IPS DF 6.9 (cell line): ENCODE measurements at regions not wholly inside any gene's neighbourhood (a gene's known extent, or its start where the extent isn't known, plus 50 kb on each side); places are given as distances from the start of the nearest gene placed in this dataset.

ENCODE experiments used
- DNase-seq: peaks from one replicate; pipeline ENCODE4 v3.0.0-alpha.2; 2013; ENCODE audit warnings: low read depth, low spot score
- H3K27ac ChIP-seq: one replicate; pipeline ENCODE4 v1.5.1; 2013; ENCODE audit warnings: low read length, control low read depth
- H3K27me3 ChIP-seq: 2 replicates; pipeline ENCODE4 v1.6.1; 2013; ENCODE audit warnings: mild to moderate bottlenecking, low read length; ENCODE audit not compliant: control insufficient read depth, insufficient read depth
- H3K36me3 ChIP-seq: 2 replicates; pipeline ENCODE4 v1.6.1; 2013; ENCODE audit warnings: low read length; ENCODE audit not compliant: control insufficient read depth, insufficient read depth
- H3K4me1 ChIP-seq: 2 replicates; pipeline ENCODE4 v1.6.1; 2013; ENCODE audit warnings: low read length; ENCODE audit not compliant: control insufficient read depth, insufficient read depth
- H3K4me3 ChIP-seq: 2 replicates; pipeline ENCODE4 v1.5.1; 2013; ENCODE audit warnings: mild to moderate bottlenecking, low read length
- H3K9me3 ChIP-seq: 2 replicates; pipeline ENCODE4 v1.6.1; 2013; ENCODE audit warnings: low read length, inconsistent platforms; ENCODE audit not compliant: control insufficient read depth, insufficient read depth
- WGBS: extraction: QIAGEN DNeasy Blood & Tissue Kit; methylation state at CpG from one replicate; pipeline ENCODE4 v1.1.7; 2013; ENCODE audit warnings: mixed read lengths, missing lambda C conversion rate; ENCODE audit not compliant: insufficient read length, insufficient coverage; 5-methylcytosine and 5-hydroxymethylcytosine counted together

DNA sequence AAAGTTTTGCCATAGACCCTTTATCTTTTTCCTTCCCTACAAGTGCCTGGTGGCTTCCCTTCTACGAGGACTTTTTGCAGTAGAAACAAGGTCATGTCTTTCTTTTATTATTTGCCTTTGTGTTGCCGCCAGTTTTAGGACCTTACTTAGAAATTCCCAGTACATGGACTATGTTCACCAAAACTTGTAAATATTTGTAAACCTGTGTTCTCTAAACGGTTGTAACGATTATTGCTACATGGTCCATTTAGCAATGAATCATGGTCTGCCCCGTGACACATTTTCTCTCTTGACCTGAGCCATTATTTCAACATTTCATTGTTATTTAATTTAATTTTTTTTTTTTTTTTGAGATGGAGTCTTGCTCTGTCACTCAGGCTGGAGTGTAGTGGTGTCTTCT, 110.7 kb downstream of the MFAP3L start:
- H3K4me1 ChIP-seq: peaks cover 2% of the 10 kb centered on the region
- no CpG with 5 or more reads among the region's 5 CpGs for WGBS
- H3K36me3 ChIP-seq: no peaks in the 10 kb centered on the region
- no peaks in the 10 kb centered on the region for H3K27me3 ChIP-seq
- no peak for DNase-seq
- no peaks in the 10 kb centered on the region; the same call in 1 of the 2 replicates for H3K9me3 ChIP-seq
- no peak overlapping the region for H3K27ac ChIP-seq
- no peak overlapping the region for H3K4me3 ChIP-seq

DNA sequence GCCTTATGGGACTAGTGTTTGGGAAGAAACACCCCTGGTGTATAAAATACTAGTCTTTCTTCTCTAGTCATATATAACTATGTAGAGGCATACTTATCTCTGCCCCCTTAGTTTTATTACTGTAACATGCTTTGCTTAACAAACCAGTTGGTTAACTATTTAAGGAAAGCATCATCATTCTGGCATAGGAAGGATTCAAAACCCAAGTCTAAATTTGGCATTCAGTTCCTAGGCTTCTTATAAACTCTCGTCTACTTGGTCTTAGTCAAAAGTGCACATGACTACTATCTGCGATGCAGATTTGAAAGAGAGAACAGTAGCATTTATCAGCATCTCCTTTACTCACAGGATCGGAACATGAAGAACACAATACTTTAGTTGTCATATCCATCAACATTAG, 111.3 kb downstream of the MFAP3L start:
- no peaks in the 10 kb centered on the region for H3K27me3 ChIP-seq
- WGBS: no CpG with 5 or more reads among the region's 3 CpGs
- no peaks in the 10 kb centered on the region for H3K36me3 ChIP-seq
- no peak overlapping the region for H3K4me3 ChIP-seq
- DNase-seq: no peak
- no peak overlapping the region for H3K27ac ChIP-seq
- no peaks in the 10 kb centered on the region; the same call in 1 of the 2 replicates for H3K9me3 ChIP-seq
- H3K4me1 ChIP-seq: peaks cover 2% of the 10 kb centered on the region

DNA sequence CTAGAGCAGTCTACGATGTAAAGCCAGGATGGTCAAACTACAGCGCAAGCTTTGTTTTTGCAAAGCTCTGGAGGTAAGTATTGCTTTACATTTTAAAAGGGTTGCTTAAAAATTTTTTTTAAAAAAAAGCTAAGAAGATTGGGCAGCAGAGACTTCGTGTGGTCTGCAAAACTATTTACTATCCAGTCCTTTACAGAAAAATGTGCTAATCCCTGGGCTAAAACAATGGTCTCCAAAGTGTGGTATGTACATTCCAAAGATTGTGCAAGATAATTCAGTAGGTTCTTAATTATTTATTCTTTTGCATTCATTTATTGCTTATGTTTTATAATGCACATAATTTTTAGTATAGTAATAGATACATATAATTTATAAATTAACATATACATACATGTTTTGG, 113.2 kb downstream of the MFAP3L start:
- DNase-seq: no peak
- no peaks in the 10 kb centered on the region; the same call in 1 of the 2 replicates for H3K9me3 ChIP-seq
- no peaks in the 10 kb centered on the region; the same call in 1 of the 2 replicates for H3K4me1 ChIP-seq
- WGBS: no CpG with 5 or more reads among the region's 3 CpGs
- no peaks in the 10 kb centered on the region for H3K36me3 ChIP-seq
- no peak overlapping the region for H3K4me3 ChIP-seq
- H3K27ac ChIP-seq: no peak overlapping the region
- no peaks in the 10 kb centered on the region for H3K27me3 ChIP-seq

DNA sequence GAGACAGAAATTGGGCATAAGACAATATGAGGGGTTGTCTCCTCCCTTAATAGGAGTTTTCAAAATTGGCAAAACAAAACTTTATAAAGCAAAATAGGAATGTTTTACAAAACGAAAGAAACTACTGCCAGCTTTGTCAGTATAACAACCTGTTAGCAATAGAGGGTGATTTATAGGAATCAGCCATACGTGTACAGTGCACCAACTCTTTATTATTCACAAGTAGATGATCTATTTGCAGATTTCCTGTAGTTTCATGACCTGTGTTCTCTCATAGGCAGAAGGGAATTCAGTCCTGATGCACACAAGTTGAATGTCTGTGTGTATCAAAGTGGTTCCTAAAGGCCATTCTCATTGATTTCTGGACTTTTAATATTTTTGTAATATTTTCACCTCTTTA, 116.3 kb downstream of the MFAP3L start:
- H3K27me3 ChIP-seq: no peaks in the 10 kb centered on the region
- WGBS: no CpG with 5 or more reads among the region's 2 CpGs

DNA sequence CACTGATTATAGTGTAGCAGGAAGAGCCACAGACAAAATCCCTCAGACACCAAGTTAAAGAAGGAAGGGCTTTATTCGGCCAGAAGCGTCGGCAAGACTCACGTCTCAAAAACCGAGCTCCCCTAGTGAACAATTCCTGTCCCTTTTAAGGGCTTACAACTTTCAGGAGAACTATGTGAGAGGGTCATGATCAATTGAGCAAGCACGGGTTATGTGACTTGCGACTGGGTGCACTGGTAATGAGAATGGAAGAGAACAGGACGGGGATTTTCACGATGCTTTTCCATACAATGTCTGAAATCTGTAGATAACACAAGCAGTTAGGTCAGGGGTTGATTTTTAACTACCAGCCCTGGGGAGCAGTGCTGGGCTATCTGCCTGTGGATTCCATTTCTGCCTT, 116.7 kb downstream of the MFAP3L start:
- Histone ChIP-seq H3K27ac (no peak overlapping the region), H3K36me3 (no peaks in the 10 kb centered on the region), H3K27me3 (no peaks in the 10 kb centered on the region), H3K9me3 (no peaks in the 10 kb centered on the region), H3K4me3 (no peak overlapping the region), H3K4me1 (no peaks in the 10 kb centered on the region; the same call in 1 of the 2 replicates)
- DNase-seq: no peak
- no CpG with 5 or more reads among the region's 9 CpGs for WGBS

More for the DNA sequence above, 116.3 kb downstream of the MFAP3L start:
- DNase-seq: no peak
- Histone ChIP-seq H3K9me3 (no peaks in the 10 kb centered on the region), H3K36me3 (no peaks in the 10 kb centered on the region), H3K27ac (no peak overlapping the region), H3K4me3 (no peak overlapping the region), H3K4me1 (no peaks in the 10 kb centered on the region; the same call in 1 of the 2 replicates)

DNA sequence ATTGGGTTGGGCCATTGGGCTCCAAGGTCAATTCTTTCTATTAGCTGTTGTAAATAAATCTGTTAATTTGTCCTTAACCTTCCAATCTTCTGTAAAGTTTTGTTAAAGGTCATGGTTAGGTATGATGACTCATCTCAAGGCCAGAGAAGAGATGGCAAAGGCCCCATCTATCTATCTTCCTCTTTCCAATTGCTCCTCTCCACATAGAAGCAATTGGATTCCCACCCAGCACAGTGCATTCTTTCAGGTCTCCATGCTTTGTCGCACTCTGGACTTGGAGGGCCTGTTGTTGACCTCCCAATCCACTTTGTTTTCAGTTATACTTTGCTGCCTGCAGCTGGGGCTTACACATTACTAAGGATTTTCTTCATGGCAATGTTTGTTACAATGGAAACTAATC, 118.5 kb downstream of the MFAP3L start:
- no peak overlapping the region for H3K27ac ChIP-seq
- no peaks in the 10 kb centered on the region for H3K36me3 ChIP-seq
- no peak overlapping the region for H3K4me3 ChIP-seq
- H3K9me3 ChIP-seq: no peaks in the 10 kb centered on the region
- no peaks in the 10 kb centered on the region for H3K27me3 ChIP-seq
- H3K4me1 ChIP-seq: no peaks in the 10 kb centered on the region; the same call in 1 of the 2 replicates
- no peak for DNase-seq
- no CpG with 5 or more reads among the region's 1 CpG for WGBS

DNA sequence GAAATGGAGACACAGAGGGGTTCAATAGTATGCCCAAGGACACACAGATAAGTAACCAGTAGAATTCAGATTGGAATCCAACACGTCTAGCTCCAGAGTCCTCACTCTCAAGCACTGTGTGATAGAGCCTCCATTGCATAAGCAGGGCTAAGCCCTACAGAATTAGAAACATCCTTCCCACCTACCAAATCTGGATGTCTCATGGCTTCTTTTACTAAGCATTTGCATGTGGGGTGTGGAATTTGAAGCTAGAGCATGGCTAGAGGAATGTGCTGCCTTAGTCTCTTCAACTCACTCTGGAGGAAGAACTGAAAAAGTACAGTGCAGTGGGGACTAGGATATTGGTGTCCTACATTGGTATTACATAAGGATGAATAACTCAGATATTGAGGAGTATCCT, 119.4 kb downstream of the MFAP3L start:
- no peak for DNase-seq
- Histone ChIP-seq H3K27me3 (no peaks in the 10 kb centered on the region), H3K4me1 (no peaks in the 10 kb centered on the region; the same call in 1 of the 2 replicates), H3K9me3 (no peaks in the 10 kb centered on the region), H3K36me3 (no peaks in the 10 kb centered on the region), H3K27ac (no peak overlapping the region), H3K4me3 (no peak overlapping the region)
- no CpG with 5 or more reads among the region's 1 CpG for WGBS

DNA sequence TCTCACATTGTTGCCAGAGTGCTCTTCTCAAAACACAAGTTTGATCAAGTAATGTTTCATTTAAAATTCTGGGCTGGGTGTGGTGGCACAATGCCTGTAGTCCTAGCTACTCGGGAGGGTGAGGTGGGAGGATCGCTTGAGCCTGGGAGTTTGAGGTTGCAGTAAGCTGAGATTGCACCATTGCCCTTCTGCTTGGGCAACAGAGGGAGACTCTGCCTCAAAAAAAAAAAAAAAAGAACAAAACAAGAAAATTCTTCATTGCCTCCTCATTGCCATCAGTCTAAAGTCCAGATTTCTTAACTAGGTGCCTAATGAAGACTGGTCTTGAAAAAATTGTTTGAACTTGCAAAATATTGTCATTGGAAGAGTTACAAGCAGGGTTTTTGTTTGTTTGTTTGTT, 120.1 kb downstream of the MFAP3L start:
- DNase-seq: no peak
- Histone ChIP-seq H3K9me3 (no peaks in the 10 kb centered on the region), H3K4me3 (no peak overlapping the region), H3K36me3 (no peaks in the 10 kb centered on the region), H3K27ac (no peak overlapping the region), H3K27me3 (no peaks in the 10 kb centered on the region), H3K4me1 (no peaks in the 10 kb centered on the region; the same call in 1 of the 2 replicates)
- no CpG with 5 or more reads among the region's 2 CpGs for WGBS

DNA sequence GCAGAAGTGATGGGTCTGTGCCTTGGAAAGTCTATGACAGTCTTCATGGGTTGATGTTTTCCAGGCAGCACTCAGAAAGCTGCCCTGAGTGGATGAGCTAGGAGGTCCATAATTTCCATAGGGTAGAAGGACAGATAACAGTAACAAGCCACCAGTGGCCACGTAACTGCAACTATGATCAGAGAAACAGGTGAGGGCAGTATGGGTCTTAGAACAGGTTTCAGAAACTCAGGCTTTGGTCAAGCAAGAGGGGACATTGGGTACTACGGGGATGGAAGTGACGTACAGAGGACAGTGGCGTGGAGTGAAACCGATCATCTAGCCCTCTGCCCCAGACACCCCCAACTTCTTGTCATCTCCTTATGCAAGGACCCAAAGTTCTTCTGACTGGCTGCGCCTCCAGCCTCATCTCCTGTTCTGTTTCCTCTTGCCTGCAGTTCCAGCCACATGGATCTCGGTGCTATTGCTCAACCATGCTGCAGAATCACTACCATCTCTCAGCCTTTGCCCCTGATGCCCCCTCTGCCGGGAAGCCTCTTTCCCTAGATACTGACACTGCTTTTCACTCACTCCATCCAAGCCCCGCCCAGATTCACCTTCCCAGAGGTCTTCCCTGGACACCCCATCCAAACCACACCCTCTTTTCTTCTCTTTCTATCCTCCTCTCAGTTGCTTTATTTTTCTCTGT, 123.4 kb downstream of the MFAP3L start:
- Histone ChIP-seq H3K27me3 (no peaks in the 10 kb centered on the region), H3K36me3 (no peaks in the 10 kb centered on the region), H3K9me3 (no peaks in the 10 kb centered on the region), H3K4me3 (no peak overlapping the region), H3K27ac (no peak overlapping the region), H3K4me1 (no peaks in the 10 kb centered on the region)
- no peak for DNase-seq
- WGBS: no CpG with 5 or more reads among the region's 9 CpGs

DNA sequence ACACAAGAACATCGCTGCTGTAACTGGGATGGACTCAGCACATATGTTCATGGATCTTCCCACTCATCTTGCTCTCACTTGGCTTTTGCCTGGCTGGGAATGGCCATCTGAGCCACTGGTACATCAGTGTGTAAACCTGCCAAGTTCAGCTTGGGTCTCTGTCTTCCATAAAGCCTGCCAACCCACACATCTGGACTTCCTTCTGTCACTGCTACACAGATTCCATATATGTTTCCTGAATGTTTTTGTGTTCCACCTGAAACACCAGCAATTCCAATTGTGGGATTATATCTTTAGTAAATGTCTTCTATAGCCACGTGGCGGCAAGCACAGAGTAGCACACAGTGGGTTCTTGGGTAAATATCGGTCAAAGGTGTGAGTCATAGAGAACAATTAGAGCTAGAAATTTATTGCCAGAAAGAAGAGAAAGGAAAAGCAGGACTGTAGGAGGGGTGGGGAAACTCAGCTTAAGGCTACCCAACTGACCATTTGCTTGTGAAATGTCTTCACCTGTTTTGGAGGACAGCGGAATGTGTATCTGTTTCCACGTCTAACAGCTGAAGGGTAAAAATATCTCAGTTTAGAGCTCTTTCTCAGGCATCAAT, 125.9 kb downstream of the MFAP3L start:
- DNase-seq: no peak

DNA sequence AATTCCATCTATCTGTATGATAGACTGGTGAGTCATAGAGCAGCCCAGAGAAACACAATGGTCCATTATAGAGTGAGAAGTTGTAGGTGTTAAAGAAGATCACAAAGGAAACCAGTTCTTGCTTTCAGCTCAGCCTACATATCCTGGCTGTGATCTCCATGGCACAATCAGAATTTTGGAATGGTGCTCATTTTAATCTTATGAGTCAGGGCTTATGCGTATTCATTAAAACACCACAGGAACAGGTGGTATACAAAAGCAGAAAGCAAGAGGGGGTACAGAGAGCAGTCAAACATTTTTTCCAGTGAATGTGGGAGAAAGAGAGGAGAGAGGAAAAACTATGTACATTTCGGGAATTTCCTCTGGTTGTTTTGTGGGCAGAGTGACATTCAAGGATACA, 126.9 kb downstream of the MFAP3L start:
- Histone ChIP-seq H3K27me3 (no peaks in the 10 kb centered on the region), H3K27ac (no peak overlapping the region), H3K4me3 (no peak overlapping the region), H3K4me1 (no peaks in the 10 kb centered on the region), H3K36me3 (no peaks in the 10 kb centered on the region), H3K9me3 (no peaks in the 10 kb centered on the region)
- no peak for DNase-seq
- no CpG with 5 or more reads among the region's 2 CpGs for WGBS

More for the DNA sequence above, 125.9 kb downstream of the MFAP3L start:
- WGBS: no CpG with 5 or more reads among the region's 6 CpGs
- Histone ChIP-seq H3K27me3 (no peaks in the 10 kb centered on the region), H3K4me1 (no peaks in the 10 kb centered on the region), H3K27ac (no peak overlapping the region), H3K4me3 (no peak overlapping the region), H3K36me3 (no peaks in the 10 kb centered on the region), H3K9me3 (no peaks in the 10 kb centered on the region)
